ENCODE measurements at regions not wholly inside any gene's neighbourhood (a gene's known extent, or its start where the extent isn't known, plus 50 kb on each side); places are given as distances from the start of the nearest gene placed in this dataset.

GRCh38 chr16:55169780-55170179, 154.2 kb upstream of the IRX6 start:
- H3K4me3 Mint-ChIP-seq (ENCODE audit: low read depth, unreplicated experiment) = no peak overlapping the region
- intact Hi-C loops (cut with micrococcal nuclease; ENCODE audit: unreplicated experiment) = no loop called here
- H3K4me1 Mint-ChIP-seq (ENCODE audit: low read depth, unreplicated experiment) = no peaks in the 10 kb centered on the region
- H3K27me3 Mint-ChIP-seq (ENCODE audit: unreplicated experiment) = peaks cover 25% of the 10 kb centered on the region
- no peak overlapping the region for H3K27ac Mint-ChIP-seq (ENCODE audit: unreplicated experiment)
- CTCF ChIA-PET = no interaction called here
- H3K36me3 Mint-ChIP-seq (ENCODE audit: insufficient read depth, unreplicated experiment) = no peaks in the 10 kb centered on the region
- no TSS peak for BruUV-seq (replicated peaks)
- H3K9me3 Mint-ChIP-seq (ENCODE audit: low read depth, unreplicated experiment) = no peaks in the 10 kb centered on the region
- TF ChIP-seq CTCF (IDR thresholded peaks at IDR 0.05; ENCODE audit: unreplicated experiment) = no peak
- no peak for DNase-seq

GRCh38 chr16:55171241-55171640, 152.8 kb upstream of the IRX6 start:
- H3K4me1 Mint-ChIP-seq (ENCODE audit: low read depth, unreplicated experiment) = no peaks in the 10 kb centered on the region
- no peak for TF ChIP-seq CTCF (IDR thresholded peaks at IDR 0.05; ENCODE audit: unreplicated experiment)
- H3K27ac Mint-ChIP-seq (ENCODE audit: unreplicated experiment) = no peak overlapping the region
- BruUV-seq (replicated peaks) = no TSS peak
- CTCF ChIA-PET = no interaction called here
- no peak overlapping the region for H3K4me3 Mint-ChIP-seq (ENCODE audit: low read depth, unreplicated experiment)
- no peak for DNase-seq
- H3K9me3 Mint-ChIP-seq (ENCODE audit: low read depth, unreplicated experiment) = no peaks in the 10 kb centered on the region
- no peaks in the 10 kb centered on the region for H3K36me3 Mint-ChIP-seq (ENCODE audit: insufficient read depth, unreplicated experiment)
- intact Hi-C loops (cut with micrococcal nuclease; ENCODE audit: unreplicated experiment) = no loop called here
- peaks cover 23% of the 10 kb centered on the region for H3K27me3 Mint-ChIP-seq (ENCODE audit: unreplicated experiment)

- peaks cover 5% of the 10 kb centered on the region for H3K9me3 Mint-ChIP-seq (ENCODE audit: low read depth, unreplicated experiment)
- H3K27ac Mint-ChIP-seq (ENCODE audit: unreplicated experiment) = no peak overlapping the region
- H3K4me1 Mint-ChIP-seq (ENCODE audit: low read depth, unreplicated experiment) = no peaks in the 10 kb centered on the region
- peaks cover 36% of the 10 kb centered on the region for H3K27me3 Mint-ChIP-seq (ENCODE audit: unreplicated experiment)
- no peaks in the 10 kb centered on the region for H3K36me3 Mint-ChIP-seq (ENCODE audit: insufficient read depth, unreplicated experiment)
- CTCF ChIA-PET = no interaction called here
- no TSS peak for BruUV-seq (replicated peaks)
- no peak for DNase-seq
- intact Hi-C loops (cut with micrococcal nuclease; ENCODE audit: unreplicated experiment) = no loop called here
- no peak overlapping the region for H3K4me3 Mint-ChIP-seq (ENCODE audit: low read depth, unreplicated experiment)
- TF ChIP-seq CTCF (IDR thresholded peaks at IDR 0.05; ENCODE audit: unreplicated experiment) = no peak
These were observed 148.6 kb upstream of the IRX6 start for GRCh38 chr16:55175389-55175788.

- Mint-ChIP-seq H3K27ac (ENCODE audit: unreplicated experiment) (no peak overlapping the region), H3K4me3 (ENCODE audit: low read depth, unreplicated experiment) (no peak overlapping the region), H3K9me3 (ENCODE audit: low read depth, unreplicated experiment) (peaks cover 5% of the 10 kb centered on the region), H3K4me1 (ENCODE audit: low read depth, unreplicated experiment) (no peaks in the 10 kb centered on the region), H3K36me3 (ENCODE audit: insufficient read depth, unreplicated experiment) (no peaks in the 10 kb centered on the region), H3K27me3 (ENCODE audit: unreplicated experiment) (peaks cover 36% of the 10 kb centered on the region)
- BruUV-seq (replicated peaks) = no TSS peak
- DNase-seq = no peak
- intact Hi-C loops (cut with micrococcal nuclease; ENCODE audit: unreplicated experiment) = no loop called here
- CTCF ChIA-PET = no interaction called here
- TF ChIP-seq CTCF (IDR thresholded peaks at IDR 0.05; ENCODE audit: unreplicated experiment) = no peak
These were observed 147.1 kb upstream of the IRX6 start for GRCh38 chr16:55176901-55177300.

- no peaks in the 10 kb centered on the region for H3K36me3 Mint-ChIP-seq (ENCODE audit: insufficient read depth, unreplicated experiment)
- TF ChIP-seq CTCF (IDR thresholded peaks at IDR 0.05; ENCODE audit: unreplicated experiment) = no peak
- no peaks in the 10 kb centered on the region for H3K4me1 Mint-ChIP-seq (ENCODE audit: low read depth, unreplicated experiment)
- CTCF ChIA-PET = no interaction called here
- H3K27ac Mint-ChIP-seq (ENCODE audit: unreplicated experiment) = no peak overlapping the region
- no TSS peak for BruUV-seq (replicated peaks)
- peaks cover 53% of the 10 kb centered on the region for H3K27me3 Mint-ChIP-seq (ENCODE audit: unreplicated experiment)
- H3K4me3 Mint-ChIP-seq (ENCODE audit: low read depth, unreplicated experiment) = no peak overlapping the region
- intact Hi-C loops (cut with micrococcal nuclease; ENCODE audit: unreplicated experiment) = no loop called here
- H3K9me3 Mint-ChIP-seq (ENCODE audit: low read depth, unreplicated experiment) = peaks cover 5% of the 10 kb centered on the region
- DNase-seq = no peak
These were observed 144.6 kb upstream of the IRX6 start for GRCh38 chr16:55179411-55179810.
